ENCODE measurements at regions not wholly inside any gene's neighbourhood (a gene's known extent, or its start where the extent isn't known, plus 50 kb on each side); places are given as distances from the start of the nearest gene placed in this dataset.

DNA sequence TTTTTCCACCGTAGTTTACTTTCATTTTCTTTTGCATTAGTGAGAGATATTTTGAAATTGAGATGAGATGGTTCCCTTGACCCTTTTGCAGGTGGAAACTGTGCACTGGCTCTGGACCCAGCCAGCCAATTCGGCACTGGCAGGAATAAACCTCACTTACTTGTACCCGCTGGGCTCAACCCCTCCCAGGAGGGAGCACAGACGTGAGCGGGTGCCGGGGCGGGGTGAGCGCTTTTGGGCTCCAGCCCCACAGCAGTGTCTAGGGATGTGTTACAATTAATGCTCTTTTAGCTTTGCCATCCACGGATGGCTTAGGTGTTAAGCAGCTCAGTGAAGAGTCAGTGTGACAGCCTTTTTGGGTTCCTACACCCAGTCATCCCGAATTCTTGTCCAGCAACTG lies 766.1 kb upstream of the CHD1 start:
- WGBS (ENCODE audit: insufficient coverage), result 89% methylated on average over 9 of the region's 10 CpGs

DNA sequence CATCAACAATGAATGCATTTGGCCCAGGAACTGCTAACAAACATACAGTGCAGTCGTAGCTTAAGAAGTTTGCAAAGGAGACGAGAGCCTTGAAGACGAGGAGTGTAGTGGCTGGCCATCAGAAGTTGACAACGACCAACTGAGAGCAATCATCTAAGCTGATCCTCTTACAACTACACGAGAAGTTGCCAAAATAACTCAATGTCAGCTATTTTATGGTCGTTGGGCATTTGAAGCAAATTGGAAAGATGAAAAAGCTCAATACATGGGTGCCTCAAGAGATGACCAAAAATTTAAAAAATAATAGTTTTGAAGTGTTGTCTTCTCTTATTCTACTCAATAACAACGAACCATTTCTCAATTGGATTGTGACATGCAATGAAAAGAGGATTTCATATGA lies 757.7 kb upstream of the CHD1 start:
- Histone ChIP-seq H3K4me2 (replicated peaks; ENCODE audit: extremely low read depth, low read length, poor library complexity, severe bottlenecking) (no peak overlapping the region), H3K4me1 (ENCODE audit: control insufficient read depth in 1 of 2, insufficient read depth in 2 of 2, low read length in 2 of 2) (no peaks in the 10 kb centered on the region), H3K79me2 (ENCODE audit: insufficient read depth, low read length) (no peaks in the 10 kb centered on the region), H3K9ac (ENCODE audit: insufficient read depth, low read length, poor library complexity, severe bottlenecking) (no peak overlapping the region), H3K4me3 (replicated peaks in 1 of 3; ENCODE audit: low read depth in 2 of 3, low read length in 3 of 3) (no peak overlapping the region), H3K27ac (ENCODE audit: low read depth in 1 of 2, low read length in 2 of 2) (no peak overlapping the region), H3K27me3 (ENCODE audit: control insufficient read depth in 2 of 2, insufficient read depth in 2 of 2, low read length in 2 of 2) (no peaks in the 10 kb centered on the region), H3K36me3 (replicated peaks in 1 of 2; ENCODE audit: control insufficient read depth in 1 of 2, insufficient read depth in 2 of 2, low read length in 2 of 2) (no peaks in the 10 kb centered on the region), H2AFZ (ENCODE audit: insufficient read depth, low read depth, low read length, poor library complexity, severe bottlenecking) (no peak overlapping the region), H4K20me1 (ENCODE audit: insufficient read depth, low read length) (no peaks in the 10 kb centered on the region), H3K9me3 (replicated peaks in 1 of 2; ENCODE audit: control insufficient read depth in 1 of 2, insufficient read depth in 1 of 2, low read length in 2 of 2) (peaks cover 2 to 4% of the 10 kb centered on the region in 2 donors)
- H3K4me3 Mint-ChIP-seq, result no peak overlapping the region
- no peak overlapping the region for H3K27ac Mint-ChIP-seq
- H3K4me1 Mint-ChIP-seq, result no peaks in the 10 kb centered on the region
- WGBS (ENCODE audit: insufficient coverage), result 80% methylated on average over 4 of the region's 7 CpGs
- no peaks in the 10 kb centered on the region for H3K36me3 Mint-ChIP-seq
- H3K9me3 Mint-ChIP-seq, result peaks cover 0 to 11% (median 0%) of the 10 kb centered on the region in 7 donors
- TF ChIP-seq, protein P1, sequence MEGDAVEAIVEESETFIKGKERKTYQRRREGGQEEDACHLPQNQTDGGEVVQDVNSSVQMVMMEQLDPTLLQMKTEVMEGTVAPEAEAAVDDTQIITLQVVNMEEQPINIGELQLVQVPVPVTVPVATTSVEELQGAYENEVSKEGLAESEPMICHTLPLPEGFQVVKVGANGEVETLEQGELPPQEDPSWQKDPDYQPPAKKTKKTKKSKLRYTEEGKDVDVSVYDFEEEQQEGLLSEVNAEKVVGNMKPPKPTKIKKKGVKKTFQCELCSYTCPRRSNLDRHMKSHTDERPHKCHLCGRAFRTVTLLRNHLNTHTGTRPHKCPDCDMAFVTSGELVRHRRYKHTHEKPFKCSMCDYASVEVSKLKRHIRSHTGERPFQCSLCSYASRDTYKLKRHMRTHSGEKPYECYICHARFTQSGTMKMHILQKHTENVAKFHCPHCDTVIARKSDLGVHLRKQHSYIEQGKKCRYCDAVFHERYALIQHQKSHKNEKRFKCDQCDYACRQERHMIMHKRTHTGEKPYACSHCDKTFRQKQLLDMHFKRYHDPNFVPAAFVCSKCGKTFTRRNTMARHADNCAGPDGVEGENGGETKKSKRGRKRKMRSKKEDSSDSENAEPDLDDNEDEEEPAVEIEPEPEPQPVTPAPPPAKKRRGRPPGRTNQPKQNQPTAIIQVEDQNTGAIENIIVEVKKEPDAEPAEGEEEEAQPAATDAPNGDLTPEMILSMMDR (IDR thresholded peaks at IDR 0.05), result no peak
- H3K27me3 Mint-ChIP-seq (ENCODE audit: low read depth in 3 of 3), result no peaks in the 10 kb centered on the region
- intact Hi-C loops (cut with micrococcal nuclease), result no loop called here
- no peak for DNase-seq

More for the DNA sequence above, 766.1 kb upstream of the CHD1 start:
- no peak for DNase-seq
- Histone ChIP-seq H4K20me1 (ENCODE audit: insufficient read depth, low read length) (no peaks in the 10 kb centered on the region), H3K79me2 (ENCODE audit: insufficient read depth, low read length) (no peaks in the 10 kb centered on the region), H3K4me3 (replicated peaks in 1 of 3; ENCODE audit: low read depth in 2 of 3, low read length in 3 of 3) (no peak overlapping the region), H3K4me1 (ENCODE audit: control insufficient read depth in 1 of 2, insufficient read depth in 2 of 2, low read length in 2 of 2) (no peaks in the 10 kb centered on the region), H3K36me3 (replicated peaks in 1 of 2; ENCODE audit: control insufficient read depth in 1 of 2, insufficient read depth in 2 of 2, low read length in 2 of 2) (no peaks in the 10 kb centered on the region), H3K4me2 (replicated peaks; ENCODE audit: extremely low read depth, low read length, poor library complexity, severe bottlenecking) (no peak overlapping the region), H3K9me3 (replicated peaks in 1 of 2; ENCODE audit: control insufficient read depth in 1 of 2, insufficient read depth in 1 of 2, low read length in 2 of 2) (no peaks in the 10 kb centered on the region), H2AFZ (ENCODE audit: insufficient read depth, low read depth, low read length, poor library complexity, severe bottlenecking) (no peak overlapping the region), H3K27ac (ENCODE audit: low read depth in 1 of 2, low read length in 2 of 2) (no peak overlapping the region), H3K27me3 (ENCODE audit: control insufficient read depth in 2 of 2, insufficient read depth in 2 of 2, low read length in 2 of 2) (no peaks in the 10 kb centered on the region), H3K9ac (ENCODE audit: insufficient read depth, low read length, poor library complexity, severe bottlenecking) (no peak overlapping the region)
- H3K4me3 Mint-ChIP-seq, result no peak overlapping the region
- TF ChIP-seq, protein P1 (IDR thresholded peaks at IDR 0.05), result no peak
- no peak overlapping the region for H3K27ac Mint-ChIP-seq
- H3K4me1 Mint-ChIP-seq, result no peaks in the 10 kb centered on the region
- H3K27me3 Mint-ChIP-seq (ENCODE audit: low read depth in 3 of 3), result no peaks in the 10 kb centered on the region
- intact Hi-C loops (cut with micrococcal nuclease), result no loop called here
- peaks cover 0 to 8% (median 2%) of the 10 kb centered on the region in 7 donors for H3K9me3 Mint-ChIP-seq
- H3K36me3 Mint-ChIP-seq, result no peaks in the 10 kb centered on the region
